ENCODE measurements at regions not wholly inside any gene's neighbourhood (a gene's known extent, or its start where the extent isn't known, plus 50 kb on each side); places are given as distances from the start of the nearest gene placed in this dataset.

DNA sequence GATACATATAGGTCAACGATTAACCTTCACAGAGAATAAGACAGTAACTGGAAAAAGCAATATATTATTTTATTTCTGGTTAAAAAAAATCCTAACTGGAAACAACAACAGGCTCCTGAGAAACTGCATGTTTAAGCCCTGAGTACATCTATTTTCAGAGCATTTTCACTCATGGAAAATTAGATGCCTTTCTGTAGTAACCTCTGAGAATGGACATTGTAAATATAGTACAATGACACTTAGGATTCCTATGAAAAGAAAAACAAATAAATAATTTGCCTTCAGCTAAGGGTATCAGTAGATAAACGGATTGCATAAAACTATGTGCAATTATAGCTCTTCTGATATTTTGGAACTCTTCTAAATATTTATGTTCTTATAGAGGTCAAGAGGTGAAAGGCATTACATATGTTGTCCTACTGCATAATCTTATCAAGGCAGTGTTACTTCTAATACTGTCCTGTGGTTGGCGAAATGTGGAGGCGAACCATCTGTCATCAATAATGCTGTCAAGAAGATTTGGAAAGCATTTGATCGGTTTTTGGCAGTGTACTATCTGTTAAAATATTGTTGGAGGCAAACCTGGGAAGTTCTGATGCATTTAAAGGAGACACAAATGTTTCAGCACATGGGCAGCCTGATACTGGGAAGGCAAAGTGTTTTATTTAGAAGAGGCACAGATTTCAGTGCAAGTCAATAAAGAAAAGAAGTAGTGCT is 381.8 kb downstream of the BTG1 start:
- H3K27me3 ChIP-seq (ENCODE audit: insufficient read depth, low read depth) = no peaks in the 10 kb centered on the region
- no peak overlapping the region for H3K9ac ChIP-seq
- no peak overlapping the region for H3K4me2 ChIP-seq
- H3K36me3 ChIP-seq (ENCODE audit: insufficient read depth) = no peaks in the 10 kb centered on the region
- no peak overlapping the region for H3K27ac ChIP-seq
- no peaks in the 10 kb centered on the region for H3K79me2 ChIP-seq (ENCODE audit: insufficient read depth, low read depth)
- H4K20me1 ChIP-seq (ENCODE audit: insufficient read depth) = no peaks in the 10 kb centered on the region
- H3K4me3 ChIP-seq (IDR thresholded peaks at IDR 0.05; ENCODE audit: insufficient read depth, low read depth, low read length) = no peak overlapping the region
- no peak overlapping the region for H2AFZ ChIP-seq (ENCODE audit: low read depth)
- TF ChIP-seq, protein P1, sequence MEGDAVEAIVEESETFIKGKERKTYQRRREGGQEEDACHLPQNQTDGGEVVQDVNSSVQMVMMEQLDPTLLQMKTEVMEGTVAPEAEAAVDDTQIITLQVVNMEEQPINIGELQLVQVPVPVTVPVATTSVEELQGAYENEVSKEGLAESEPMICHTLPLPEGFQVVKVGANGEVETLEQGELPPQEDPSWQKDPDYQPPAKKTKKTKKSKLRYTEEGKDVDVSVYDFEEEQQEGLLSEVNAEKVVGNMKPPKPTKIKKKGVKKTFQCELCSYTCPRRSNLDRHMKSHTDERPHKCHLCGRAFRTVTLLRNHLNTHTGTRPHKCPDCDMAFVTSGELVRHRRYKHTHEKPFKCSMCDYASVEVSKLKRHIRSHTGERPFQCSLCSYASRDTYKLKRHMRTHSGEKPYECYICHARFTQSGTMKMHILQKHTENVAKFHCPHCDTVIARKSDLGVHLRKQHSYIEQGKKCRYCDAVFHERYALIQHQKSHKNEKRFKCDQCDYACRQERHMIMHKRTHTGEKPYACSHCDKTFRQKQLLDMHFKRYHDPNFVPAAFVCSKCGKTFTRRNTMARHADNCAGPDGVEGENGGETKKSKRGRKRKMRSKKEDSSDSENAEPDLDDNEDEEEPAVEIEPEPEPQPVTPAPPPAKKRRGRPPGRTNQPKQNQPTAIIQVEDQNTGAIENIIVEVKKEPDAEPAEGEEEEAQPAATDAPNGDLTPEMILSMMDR (conservative IDR thresholded peaks at IDR 0.05; ENCODE audit: low read depth, low read length) = no peak
- H3K4me1 ChIP-seq (ENCODE audit: low read depth, poor library complexity, severe bottlenecking) = no peaks in the 10 kb centered on the region

DNA sequence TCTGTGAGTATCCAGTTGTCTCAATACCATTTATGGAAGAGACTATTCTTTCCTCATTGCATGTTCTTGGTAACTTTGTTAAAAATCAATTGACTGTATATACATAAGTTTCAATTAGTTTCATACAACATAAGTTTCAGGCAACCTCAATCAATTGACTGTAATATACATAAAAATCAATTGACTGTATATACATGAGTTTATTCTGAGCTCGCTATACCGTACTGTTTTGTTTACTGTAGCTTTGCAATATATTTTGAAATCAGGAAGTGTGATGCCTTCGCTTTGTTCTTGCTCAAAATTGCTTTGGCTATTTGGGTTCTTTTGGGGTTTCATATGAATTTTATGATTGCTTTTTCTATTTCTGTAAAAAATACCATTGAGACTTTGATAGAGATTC is 392.0 kb downstream of the BTG1 start:
- no peaks in the 10 kb centered on the region for H3K79me2 ChIP-seq (ENCODE audit: insufficient read depth, low read depth)
- no peaks in the 10 kb centered on the region for H3K27me3 ChIP-seq (ENCODE audit: insufficient read depth, low read depth)
- no peak overlapping the region for H3K27ac ChIP-seq
- H3K36me3 ChIP-seq (ENCODE audit: insufficient read depth) = no peaks in the 10 kb centered on the region
- H2AFZ ChIP-seq (ENCODE audit: low read depth) = no peak overlapping the region
- peaks cover 5% of the 10 kb centered on the region for H3K4me1 ChIP-seq (ENCODE audit: low read depth, poor library complexity, severe bottlenecking)
- H3K9ac ChIP-seq = no peak overlapping the region
- no peak overlapping the region for H3K4me2 ChIP-seq
- H4K20me1 ChIP-seq (ENCODE audit: insufficient read depth) = no peaks in the 10 kb centered on the region
- TF ChIP-seq, protein P1 (conservative IDR thresholded peaks at IDR 0.05; ENCODE audit: low read depth, low read length) = no peak
- no peak overlapping the region for H3K4me3 ChIP-seq (IDR thresholded peaks at IDR 0.05; ENCODE audit: insufficient read depth, low read depth, low read length)

GRCh38 chr12:91746976-91747375 is 398.7 kb downstream of the BTG1 start:
- Histone ChIP-seq H3K36me3 (ENCODE audit: insufficient read depth) (no peaks in the 10 kb centered on the region), H3K27ac (no peak overlapping the region), H2AFZ (ENCODE audit: low read depth) (no peak overlapping the region), H3K9ac (no peak overlapping the region), H3K79me2 (ENCODE audit: insufficient read depth, low read depth) (no peaks in the 10 kb centered on the region), H3K27me3 (ENCODE audit: insufficient read depth, low read depth) (no peaks in the 10 kb centered on the region), H3K4me3 (IDR thresholded peaks at IDR 0.05; ENCODE audit: insufficient read depth, low read depth, low read length) (no peak overlapping the region), H3K4me2 (no peak overlapping the region), H3K4me1 (ENCODE audit: low read depth, poor library complexity, severe bottlenecking) (no peaks in the 10 kb centered on the region), H4K20me1 (ENCODE audit: insufficient read depth) (no peaks in the 10 kb centered on the region)
- TF ChIP-seq, protein P1 (conservative IDR thresholded peaks at IDR 0.05; ENCODE audit: low read depth, low read length) = no peak

DNA sequence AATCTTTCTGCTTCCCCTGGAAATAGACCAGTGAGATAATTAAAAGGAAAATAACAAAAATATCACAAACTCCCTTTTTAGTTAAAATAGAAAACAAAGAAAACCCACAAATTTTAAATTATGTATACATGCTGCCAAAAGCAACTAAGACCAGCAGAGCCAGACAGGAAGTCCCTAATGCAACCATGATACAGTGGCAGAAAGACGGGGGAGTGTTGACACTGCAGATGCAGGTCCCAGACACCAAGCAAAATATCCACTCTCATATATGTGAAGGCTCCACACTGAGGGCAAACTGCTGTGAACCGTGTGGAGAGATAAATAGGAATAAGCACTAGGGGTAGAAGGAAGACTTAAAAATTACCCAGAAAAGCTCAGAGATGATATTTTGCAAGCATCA is 401.0 kb downstream of the BTG1 start:
- Histone ChIP-seq H4K20me1 (ENCODE audit: insufficient read depth) (no peaks in the 10 kb centered on the region), H3K4me2 (no peak overlapping the region), H3K79me2 (ENCODE audit: insufficient read depth, low read depth) (no peaks in the 10 kb centered on the region), H3K4me3 (IDR thresholded peaks at IDR 0.05; ENCODE audit: insufficient read depth, low read depth, low read length) (no peak overlapping the region), H3K4me1 (ENCODE audit: low read depth, poor library complexity, severe bottlenecking) (no peaks in the 10 kb centered on the region), H2AFZ (ENCODE audit: low read depth) (no peak overlapping the region), H3K27ac (no peak overlapping the region), H3K27me3 (ENCODE audit: insufficient read depth, low read depth) (no peaks in the 10 kb centered on the region), H3K36me3 (ENCODE audit: insufficient read depth) (no peaks in the 10 kb centered on the region), H3K9ac (no peak overlapping the region)
- TF ChIP-seq, protein P1 (conservative IDR thresholded peaks at IDR 0.05; ENCODE audit: low read depth, low read length) = no peak

Measured in KMS-11 (cell line).